GM23338 (cell line): ENCODE measurements at regions not wholly inside any gene's neighbourhood (a gene's known extent, or its start where the extent isn't known, plus 50 kb on each side); places are given as distances from the start of the nearest gene placed in this dataset.

ENCODE experiments used
- ATAC-seq: fragments of 200-7000 bp; cut with Tn5 transposase; 3 replicates; pipeline ENCODE4 v1.9.1; 2020
- DNase-seq: peaks from one replicate; pipeline ENCODE4 v3.0.0-alpha.2; 2015; ENCODE audit warnings: low spot score
- H2AFZ ChIP-seq: fragments of 200-600 bp; sonication (generic); 2 replicates; pipeline ENCODE4 v1.8.0; 2016; ENCODE audit warnings: antibody characterized with exemption, mild to moderate bottlenecking, moderate library complexity
- H3F3A ChIP-seq: fragments of 200-600 bp; sonication (generic); replicated peaks from 2 replicates; pipeline ENCODE4 v1.8.0; 2017; ENCODE audit warnings: antibody characterized with exemption, mixed run types, low read depth
- H3K27ac ChIP-seq: fragments of 200-600 bp; sonication (generic); 2 replicates; pipeline ENCODE4 v1.6.1; 2016; ENCODE audit warnings: low read depth
- H3K27me3 ChIP-seq: fragments of 200-600 bp; sonication (generic); 2 replicates; pipeline ENCODE4 v1.8.0; 2016; ENCODE audit warnings: mild to moderate bottlenecking, mixed run types, moderate library complexity; ENCODE audit not compliant: insufficient read depth
- H3K36me3 ChIP-seq: fragments of 200-600 bp; sonication (generic); 2 replicates; pipeline ENCODE4 v1.8.0; 2016; ENCODE audit warnings: mild to moderate bottlenecking; ENCODE audit not compliant: insufficient read depth
- H3K4me1 ChIP-seq: fragments of 200-600 bp; sonication (generic); 2 replicates; pipeline ENCODE4 v1.8.0; 2016; ENCODE audit warnings: mild to moderate bottlenecking, moderate library complexity; ENCODE audit not compliant: insufficient read depth
- H3K4me2 ChIP-seq: fragments of 200-600 bp; sonication (generic); 2 replicates; pipeline ENCODE4 v1.7.1; 2017; ENCODE audit warnings: mixed run types
- H3K4me3 ChIP-seq: fragments of 200-600 bp; sonication (generic); 2 replicates; pipeline ENCODE4 v1.6.1; 2016; ENCODE audit warnings: mixed run types
- H3K79me2 ChIP-seq: fragments of 200-600 bp; sonication (generic); replicated peaks from 2 replicates; pipeline ENCODE4 v1.8.0; 2017; ENCODE audit warnings: mild to moderate bottlenecking; ENCODE audit not compliant: insufficient read depth
- H3K9me2 ChIP-seq: fragments of 200-600 bp; sonication (generic); 2 replicates; pipeline ENCODE4 v1.8.0; 2017; ENCODE audit not compliant: insufficient read depth
- H4K20me1 ChIP-seq: fragments of 200-600 bp; sonication (generic); replicated peaks from 2 replicates; pipeline ENCODE4 v1.8.0; 2017; ENCODE audit warnings: mild to moderate bottlenecking; ENCODE audit not compliant: insufficient read depth
- H3K27ac Mint-ChIP-seq: 2 replicates; pipeline ENCODE4 v1.8.0; 2020; ENCODE audit warnings: inconsistent platforms, mild to moderate bottlenecking, moderate library complexity, mixed read lengths
- H3K27me3 Mint-ChIP-seq: 3 replicates; pipeline ENCODE4 v1.8.0; 2022; ENCODE audit warnings: low read depth, mild to moderate bottlenecking, moderate library complexity, mixed read lengths, inconsistent platforms; ENCODE audit not compliant: insufficient read depth, poor library complexity
- H3K36me3 Mint-ChIP-seq: 3 replicates; pipeline ENCODE4 v1.8.0; 2021; ENCODE audit warnings: low read depth, mild to moderate bottlenecking, inconsistent platforms, moderate library complexity, mixed read lengths
- H3K4me1 Mint-ChIP-seq: 3 replicates; pipeline ENCODE4 v1.8.0; 2020; ENCODE audit warnings: mild to moderate bottlenecking, inconsistent platforms, mixed read lengths
- H3K4me3 Mint-ChIP-seq: 3 replicates; pipeline ENCODE4 v1.8.0; 2021; ENCODE audit warnings: moderate library complexity, mild to moderate bottlenecking, inconsistent platforms, mixed read lengths
- H3K9me3 Mint-ChIP-seq: 3 replicates; pipeline ENCODE4 v1.8.0; 2020; ENCODE audit warnings: moderate library complexity, mild to moderate bottlenecking, inconsistent platforms, mixed read lengths
- CREB1 ChIP-seq: fragments of 250-450 bp; sonication (Bioruptor Pico); IDR thresholded peaks from 2 replicates; pipeline ENCODE4 v1.5.0; 2020; ENCODE audit warnings: low read depth, mild to moderate bottlenecking, moderate library complexity
- EZH2phosphoT487 ChIP-seq: fragments of 200-600 bp; sonication (generic); IDR thresholded peaks from one replicate; pipeline ENCODE4 v1.8.1; 2018; ENCODE audit warnings: antibody characterized with exemption; ENCODE audit not compliant: unreplicated experiment
- JUNB ChIP-seq: IDR thresholded peaks from one replicate; pipeline ENCODE4 v1.6.1; 2016; ENCODE audit warnings: antibody characterized with exemption; ENCODE audit not compliant: unreplicated experiment
- NANOG ChIP-seq: IDR thresholded peaks from 2 replicates; pipeline ENCODE4 v1.6.1; 2016; ENCODE audit warnings: antibody characterized with exemption, borderline replicate concordance
- STAT1 ChIP-seq: IDR thresholded peaks from one replicate; pipeline ENCODE4 v1.6.1; 2016; ENCODE audit warnings: antibody characterized with exemption; ENCODE audit not compliant: unreplicated experiment
- ZNF331 ChIP-seq: fragments of 250-450 bp; sonication (Bioruptor Pico); IDR thresholded peaks from 2 replicates; pipeline ENCODE4 v1.5.0; 2020; ENCODE audit warnings: low read depth, mild to moderate bottlenecking, moderate library complexity
- TF ChIP-seq, protein P1 (sequence below): fragments of 250-450 bp; sonication (Bioruptor Pico); IDR thresholded peaks from 2 replicates; pipeline ENCODE4 v1.5.0; 2020; ENCODE audit warnings: mild to moderate bottlenecking, moderate library complexity
- TF ChIP-seq, protein P2 (sequence below), 2 experiments: fragments of 200-600 bp in 1 of 2; sonication (generic) in 1 of 2; conservative IDR thresholded peaks; 2 replicates each; pipeline versions ENCODE4 v1.5.1 to v1.6.1; 2016 to 2017; ENCODE audit warnings: antibody characterized with exemption in 2 of 2, low read depth in 2 of 2, mild to moderate bottlenecking in 2 of 2, moderate library complexity in 1 of 2
- TF ChIP-seq, protein P3 (sequence below): IDR thresholded peaks from 2 replicates; pipeline ENCODE4 v1.6.1; 2016; ENCODE audit warnings: antibody characterized with exemption

DNA sequence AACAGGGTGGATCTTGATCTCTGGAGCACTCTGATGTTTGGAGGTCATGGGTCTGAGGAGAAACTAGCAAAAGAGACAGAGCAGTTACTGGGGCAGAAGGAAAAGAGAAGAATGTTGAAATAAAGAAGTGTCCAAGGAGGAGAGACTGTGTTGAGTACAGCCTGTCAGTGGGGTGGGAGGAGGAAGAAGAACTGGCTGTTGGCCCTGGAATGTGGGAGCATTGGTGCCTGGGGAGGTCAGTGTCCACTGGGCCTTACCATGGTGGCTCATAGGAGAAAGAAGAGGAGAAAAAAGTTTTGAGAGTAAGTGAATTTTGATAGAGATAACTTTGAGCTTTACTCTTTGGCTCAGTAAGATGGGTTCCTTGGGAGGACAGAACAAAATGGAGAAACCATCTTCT lies 499.0 kb downstream of the TXNL1 start (continued):
- TF ChIP-seq, protein P1, sequence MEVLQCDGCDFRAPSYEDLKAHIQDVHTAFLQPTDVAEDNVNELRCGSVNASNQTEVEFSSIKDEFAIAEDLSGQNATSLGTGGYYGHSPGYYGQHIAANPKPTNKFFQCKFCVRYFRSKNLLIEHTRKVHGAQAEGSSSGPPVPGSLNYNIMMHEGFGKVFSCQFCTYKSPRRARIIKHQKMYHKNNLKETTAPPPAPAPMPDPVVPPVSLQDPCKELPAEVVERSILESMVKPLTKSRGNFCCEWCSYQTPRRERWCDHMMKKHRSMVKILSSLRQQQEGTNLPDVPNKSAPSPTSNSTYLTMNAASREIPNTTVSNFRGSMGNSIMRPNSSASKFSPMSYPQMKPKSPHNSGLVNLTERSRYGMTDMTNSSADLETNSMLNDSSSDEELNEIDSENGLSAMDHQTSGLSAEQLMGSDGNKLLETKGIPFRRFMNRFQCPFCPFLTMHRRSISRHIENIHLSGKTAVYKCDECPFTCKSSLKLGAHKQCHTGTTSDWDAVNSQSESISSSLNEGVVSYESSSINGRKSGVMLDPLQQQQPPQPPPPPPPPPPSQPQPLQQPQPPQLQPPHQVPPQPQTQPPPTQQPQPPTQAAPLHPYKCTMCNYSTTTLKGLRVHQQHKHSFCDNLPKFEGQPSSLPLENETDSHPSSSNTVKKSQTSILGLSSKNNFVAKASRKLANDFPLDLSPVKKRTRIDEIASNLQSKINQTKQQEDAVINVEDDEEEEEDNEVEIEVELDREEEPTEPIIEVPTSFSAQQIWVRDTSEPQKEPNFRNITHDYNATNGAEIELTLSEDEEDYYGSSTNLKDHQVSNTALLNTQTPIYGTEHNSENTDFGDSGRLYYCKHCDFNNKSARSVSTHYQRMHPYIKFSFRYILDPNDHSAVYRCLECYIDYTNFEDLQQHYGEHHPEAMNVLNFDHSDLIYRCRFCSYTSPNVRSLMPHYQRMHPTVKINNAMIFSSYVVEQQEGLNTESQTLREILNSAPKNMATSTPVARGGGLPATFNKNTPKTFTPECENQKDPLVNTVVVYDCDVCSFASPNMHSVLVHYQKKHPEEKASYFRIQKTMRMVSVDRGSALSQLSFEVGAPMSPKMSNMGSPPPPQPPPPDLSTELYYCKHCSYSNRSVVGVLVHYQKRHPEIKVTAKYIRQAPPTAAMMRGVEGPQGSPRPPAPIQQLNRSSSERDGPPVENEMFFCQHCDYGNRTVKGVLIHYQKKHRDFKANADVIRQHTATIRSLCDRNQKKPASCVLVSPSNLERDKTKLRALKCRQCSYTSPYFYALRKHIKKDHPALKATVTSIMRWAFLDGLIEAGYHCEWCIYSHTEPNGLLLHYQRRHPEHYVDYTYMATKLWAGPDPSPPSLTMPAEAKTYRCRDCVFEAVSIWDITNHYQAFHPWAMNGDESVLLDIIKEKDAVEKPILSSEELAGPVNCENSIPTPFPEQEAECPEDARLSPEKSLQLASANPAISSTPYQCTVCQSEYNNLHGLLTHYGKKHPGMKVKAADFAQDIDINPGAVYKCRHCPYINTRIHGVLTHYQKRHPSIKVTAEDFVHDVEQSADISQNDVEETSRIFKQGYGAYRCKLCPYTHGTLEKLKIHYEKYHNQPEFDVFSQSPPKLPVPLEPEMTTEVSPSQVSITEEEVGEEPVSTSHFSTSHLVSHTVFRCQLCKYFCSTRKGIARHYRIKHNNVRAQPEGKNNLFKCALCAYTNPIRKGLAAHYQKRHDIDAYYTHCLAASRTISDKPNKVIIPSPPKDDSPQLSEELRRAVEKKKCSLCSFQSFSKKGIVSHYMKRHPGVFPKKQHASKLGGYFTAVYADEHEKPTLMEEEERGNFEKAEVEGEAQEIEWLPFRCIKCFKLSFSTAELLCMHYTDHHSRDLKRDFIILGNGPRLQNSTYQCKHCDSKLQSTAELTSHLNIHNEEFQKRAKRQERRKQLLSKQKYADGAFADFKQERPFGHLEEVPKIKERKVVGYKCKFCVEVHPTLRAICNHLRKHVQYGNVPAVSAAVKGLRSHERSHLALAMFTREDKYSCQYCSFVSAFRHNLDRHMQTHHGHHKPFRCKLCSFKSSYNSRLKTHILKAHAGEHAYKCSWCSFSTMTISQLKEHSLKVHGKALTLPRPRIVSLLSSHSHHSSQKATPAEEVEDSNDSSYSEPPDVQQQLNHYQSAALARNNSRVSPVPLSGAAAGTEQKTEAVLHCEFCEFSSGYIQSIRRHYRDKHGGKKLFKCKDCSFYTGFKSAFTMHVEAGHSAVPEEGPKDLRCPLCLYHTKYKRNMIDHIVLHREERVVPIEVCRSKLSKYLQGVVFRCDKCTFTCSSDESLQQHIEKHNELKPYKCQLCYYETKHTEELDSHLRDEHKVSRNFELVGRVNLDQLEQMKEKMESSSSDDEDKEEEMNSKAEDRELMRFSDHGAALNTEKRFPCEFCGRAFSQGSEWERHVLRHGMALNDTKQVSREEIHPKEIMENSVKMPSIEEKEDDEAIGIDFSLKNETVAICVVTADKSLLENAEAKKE (CRISPR knock-in tag) = no peak
- no peak for TF ChIP-seq JUNB
- TF ChIP-seq NANOG = no peak
- TF ChIP-seq, protein P2, sequence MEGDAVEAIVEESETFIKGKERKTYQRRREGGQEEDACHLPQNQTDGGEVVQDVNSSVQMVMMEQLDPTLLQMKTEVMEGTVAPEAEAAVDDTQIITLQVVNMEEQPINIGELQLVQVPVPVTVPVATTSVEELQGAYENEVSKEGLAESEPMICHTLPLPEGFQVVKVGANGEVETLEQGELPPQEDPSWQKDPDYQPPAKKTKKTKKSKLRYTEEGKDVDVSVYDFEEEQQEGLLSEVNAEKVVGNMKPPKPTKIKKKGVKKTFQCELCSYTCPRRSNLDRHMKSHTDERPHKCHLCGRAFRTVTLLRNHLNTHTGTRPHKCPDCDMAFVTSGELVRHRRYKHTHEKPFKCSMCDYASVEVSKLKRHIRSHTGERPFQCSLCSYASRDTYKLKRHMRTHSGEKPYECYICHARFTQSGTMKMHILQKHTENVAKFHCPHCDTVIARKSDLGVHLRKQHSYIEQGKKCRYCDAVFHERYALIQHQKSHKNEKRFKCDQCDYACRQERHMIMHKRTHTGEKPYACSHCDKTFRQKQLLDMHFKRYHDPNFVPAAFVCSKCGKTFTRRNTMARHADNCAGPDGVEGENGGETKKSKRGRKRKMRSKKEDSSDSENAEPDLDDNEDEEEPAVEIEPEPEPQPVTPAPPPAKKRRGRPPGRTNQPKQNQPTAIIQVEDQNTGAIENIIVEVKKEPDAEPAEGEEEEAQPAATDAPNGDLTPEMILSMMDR (conservative IDR thresholded peaks at IDR 0.05; ENCODE audit: low read depth in 2 of 2) = no peak

DNA sequence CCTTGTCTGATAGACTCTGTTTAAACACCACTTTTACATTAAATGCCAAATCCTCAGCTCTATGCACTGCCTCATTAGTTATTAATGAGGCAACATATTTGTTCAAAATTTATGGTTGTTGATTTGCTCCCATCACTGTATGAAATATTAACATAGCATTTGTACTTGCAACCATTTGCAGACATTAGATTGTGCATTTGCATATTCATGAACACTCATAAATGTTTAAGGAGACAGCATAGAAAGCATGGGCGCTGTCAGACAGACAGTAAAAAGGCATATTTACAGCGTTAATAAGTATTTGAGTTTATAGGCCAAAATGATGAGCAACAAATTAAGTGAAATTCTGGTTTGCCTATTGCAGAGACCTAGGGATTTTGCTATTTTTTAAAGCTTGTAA lies 502.3 kb downstream of the TXNL1 start:
- Histone ChIP-seq H3K36me3 (no peaks in the 10 kb centered on the region), H4K20me1 (no peaks in the 10 kb centered on the region), H3K9me2 (peaks cover 12% of the 10 kb centered on the region; the same call in 1 of the 2 replicates), H3K4me2 (no peak overlapping the region), H3F3A (no peaks in the 10 kb centered on the region), H3K79me2 (no peaks in the 10 kb centered on the region), H3K4me1 (no peaks in the 10 kb centered on the region), H3K4me3 (no peak overlapping the region), H2AFZ (no peak overlapping the region), H3K27me3 (no peaks in the 10 kb centered on the region), H3K27ac (no peak overlapping the region)
- no peak for ATAC-seq
- Mint-ChIP-seq H3K36me3 (no peaks in the 10 kb centered on the region), H3K27me3 (no peaks in the 10 kb centered on the region), H3K4me3 (no peak overlapping the region), H3K27ac (no peak overlapping the region), H3K9me3 (no peaks in the 10 kb centered on the region), H3K4me1 (no peaks in the 10 kb centered on the region)
- DNase-seq = no peak
- no peak for TF ChIP-seq CREB1 (CRISPR knock-in tag)
- no peak for TF ChIP-seq STAT1
- TF ChIP-seq ZNF331 (CRISPR knock-in tag) = no peak
- TF ChIP-seq, protein P3, sequence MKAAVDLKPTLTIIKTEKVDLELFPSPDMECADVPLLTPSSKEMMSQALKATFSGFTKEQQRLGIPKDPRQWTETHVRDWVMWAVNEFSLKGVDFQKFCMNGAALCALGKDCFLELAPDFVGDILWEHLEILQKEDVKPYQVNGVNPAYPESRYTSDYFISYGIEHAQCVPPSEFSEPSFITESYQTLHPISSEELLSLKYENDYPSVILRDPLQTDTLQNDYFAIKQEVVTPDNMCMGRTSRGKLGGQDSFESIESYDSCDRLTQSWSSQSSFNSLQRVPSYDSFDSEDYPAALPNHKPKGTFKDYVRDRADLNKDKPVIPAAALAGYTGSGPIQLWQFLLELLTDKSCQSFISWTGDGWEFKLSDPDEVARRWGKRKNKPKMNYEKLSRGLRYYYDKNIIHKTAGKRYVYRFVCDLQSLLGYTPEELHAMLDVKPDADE = no peak
- TF ChIP-seq NANOG = no peak
- TF ChIP-seq EZH2phosphoT487 = no peak
